Lung (tissue), 11 donors: ENCODE measurements at regions not wholly inside any gene's neighbourhood (a gene's known extent, or its start where the extent isn't known, plus 50 kb on each side); places are given as distances from the start of the nearest gene placed in this dataset.

ENCODE experiments used
- ATAC-seq: fragments of 200-7000 bp; cut with Tn5 transposase; one replicate; pipeline ENCODE4 v1.9.1; 2020; ENCODE audit warnings: moderate number of reproducible peaks; ENCODE audit not compliant: insufficient read depth, low FRiP score
- DNase-seq, 3 donors: peaks; one replicate each; pipeline ENCODE4 v3.0.0-alpha.2; 2013 to 2017
- H3K27ac ChIP-seq, 2 donors: one replicate each; pipeline ENCODE4 v1.5.1; 2013; ENCODE audit warnings: mild to moderate bottlenecking in 2 of 2, moderate library complexity in 2 of 2, control low read depth in 1 of 2, inconsistent platforms in 1 of 2, low read depth in 1 of 2, low read length in 1 of 2
- H3K27me3 ChIP-seq, 3 donors: one replicate each; pipeline ENCODE4 v1.5.1; 2013; ENCODE audit warnings: low read length in 2 of 3; ENCODE audit not compliant: control insufficient read depth in 3 of 3, insufficient read depth in 3 of 3
- H3K36me3 ChIP-seq, 4 donors: one replicate each; pipeline ENCODE4 v1.5.1; 2013; ENCODE audit warnings: low read length in 4 of 4, mild to moderate bottlenecking in 1 of 4, moderate library complexity in 1 of 4; ENCODE audit not compliant: control insufficient read depth in 4 of 4, insufficient read depth in 4 of 4
- H3K4me1 ChIP-seq, 5 donors: one replicate each; pipeline ENCODE4 v1.5.1; 2013; ENCODE audit warnings: low read length in 5 of 5, mild to moderate bottlenecking in 2 of 5, moderate library complexity in 1 of 5; ENCODE audit not compliant: control insufficient read depth in 5 of 5, insufficient read depth in 5 of 5
- H3K4me3 ChIP-seq: one replicate; pipeline ENCODE4 v1.5.1; 2013; ENCODE audit warnings: mild to moderate bottlenecking, control low read depth, moderate library complexity
- H3K9ac ChIP-seq, 2 donors: one replicate each; pipeline ENCODE4 v1.5.1; 2013; ENCODE audit warnings: low read length in 2 of 2, control low read depth in 1 of 2; ENCODE audit not compliant: insufficient read depth in 1 of 2
- H3K9me3 ChIP-seq, 4 donors: one replicate each; pipeline ENCODE4 v1.5.1; 2013; ENCODE audit warnings: low read length in 3 of 4, mild to moderate bottlenecking in 1 of 4, moderate library complexity in 1 of 4; ENCODE audit not compliant: control insufficient read depth in 4 of 4, insufficient read depth in 3 of 4
- CTCF ChIP-seq: IDR thresholded peaks from 2 replicates; pipeline ENCODE4 v1.5.1; 2012; ENCODE audit warnings: mild to moderate bottlenecking; ENCODE audit errors: control extremely low read depth, extremely low read depth
- WGBS, 2 donors: extraction: QIAGEN DNeasy Blood & Tissue Kit; methylation state at CpG; one replicate each; pipeline ENCODE4 v1.1.7; 2013; 5-methylcytosine and 5-hydroxymethylcytosine counted together
- donor health status: control.
- donor health status: control.
- donor health status: Bipolar disorder and iron deficiency.
- donor health status: healthy.
- donor health status: DM: yes; HTN: yes; CAD: no.

- H3K27me3 ChIP-seq, result peaks cover 0 to 7% (median 0%) of the 10 kb centered on the region in 3 donors
These were observed 87.6 kb downstream of the MARCHF4 start for GRCh38 chr2:216284708-216285107.

DNA sequence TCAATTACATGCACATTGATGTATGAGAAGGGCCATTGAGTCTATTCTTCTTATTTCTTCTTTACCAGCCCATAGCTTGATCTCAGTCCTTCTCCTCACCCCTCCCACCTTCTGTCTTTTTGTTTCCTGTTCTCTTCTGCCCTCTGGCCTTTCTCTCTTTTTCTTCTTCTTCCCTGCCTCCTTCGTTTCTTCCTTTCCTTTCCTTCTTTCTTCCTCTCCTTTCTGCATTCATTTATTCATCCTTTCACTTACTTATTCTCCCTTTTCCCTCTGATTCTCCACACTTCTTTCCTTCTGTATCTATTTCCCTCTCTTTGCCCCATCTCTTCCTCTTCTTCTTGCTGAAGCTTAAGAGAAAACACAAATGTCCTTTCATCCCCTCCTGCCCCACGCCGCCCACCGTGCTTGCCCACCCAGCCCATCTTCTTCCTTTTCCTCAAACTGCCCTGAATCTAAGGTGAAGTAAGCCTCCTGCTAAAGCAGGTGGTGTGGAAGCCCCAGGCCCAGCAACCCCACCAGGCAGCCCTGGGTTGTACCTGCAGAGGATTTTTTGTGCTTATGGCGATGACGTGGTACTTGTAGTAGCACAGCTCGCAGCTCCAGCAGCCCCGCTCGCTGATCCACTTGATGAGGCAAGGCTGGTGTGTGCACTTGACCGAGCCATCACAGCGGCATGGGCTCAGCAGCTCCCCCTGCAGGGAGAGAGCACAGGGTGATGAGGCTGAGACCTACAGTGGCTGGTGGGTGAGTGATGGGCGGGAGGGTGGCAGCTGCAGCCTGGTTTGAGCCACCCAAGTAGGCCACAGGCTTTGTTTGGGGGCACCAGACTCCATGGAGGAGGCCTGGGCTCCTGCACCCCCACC lies 89.0 kb downstream of the MARCHF4 start:
- Histone ChIP-seq H3K36me3 (no peaks in the 10 kb centered on the region), H3K27me3 (peaks cover 0 to 5% (median 0%) of the 10 kb centered on the region in 3 donors), H3K4me1 (peaks cover 0 to 5% (median 0%) of the 10 kb centered on the region in 5 donors), H3K27ac (no peak overlapping the region), H3K9me3 (no peaks in the 10 kb centered on the region), H3K4me3 (no peak overlapping the region), H3K9ac (no peak overlapping the region)
- WGBS, 2 donors, result 79 to 81% methylated on average over 12 of the region's 12 CpGs
- no peak for ATAC-seq
- peak in 1 of 3 donors; percentile 31 for DNase-seq
- TF ChIP-seq CTCF, result no peak

More at GRCh38 chr2:216284708-216285107, 87.6 kb downstream of the MARCHF4 start:
- no peak for DNase-seq
- Histone ChIP-seq H3K9me3 (no peaks in the 10 kb centered on the region), H3K9ac (no peak overlapping the region), H3K4me3 (no peak overlapping the region), H3K4me1 (peaks cover 0 to 5% (median 0%) of the 10 kb centered on the region in 5 donors), H3K27ac (no peak overlapping the region), H3K36me3 (no peaks in the 10 kb centered on the region)
- no peak for ATAC-seq
- 92 to 95% methylated on average over 3 of the region's 3 CpGs for WGBS, 2 donors
- TF ChIP-seq CTCF, result no peak

DNA sequence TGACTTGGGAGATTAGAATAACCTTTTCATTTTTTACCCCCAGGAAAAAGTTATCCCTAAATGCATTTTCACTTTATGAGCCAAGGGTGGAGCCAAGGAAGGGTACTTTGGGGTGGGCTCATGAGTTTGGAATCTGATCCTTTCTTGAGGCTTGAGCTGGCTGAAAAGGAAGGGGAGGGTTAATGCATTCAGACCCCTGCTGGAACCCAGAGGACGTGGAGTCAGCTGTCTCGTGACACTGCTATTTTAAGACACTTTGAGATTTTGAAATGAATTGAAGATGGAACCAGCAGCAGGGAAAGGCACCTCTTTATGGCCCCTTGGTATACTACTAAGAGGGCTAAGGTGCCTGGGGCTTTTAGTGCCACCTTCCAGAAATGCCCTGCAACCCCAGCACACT lies 90.4 kb downstream of the MARCHF4 start:
- no peak overlapping the region for H3K9ac ChIP-seq
- no peak for TF ChIP-seq CTCF
- peaks cover 0 to 3% (median 0%) of the 10 kb centered on the region in 3 donors for H3K27me3 ChIP-seq
- peaks cover 0 to 3% (median 0%) of the 10 kb centered on the region in 4 donors for H3K9me3 ChIP-seq
- H3K4me1 ChIP-seq, result peaks cover 0 to 3% (median 0%) of the 10 kb centered on the region in 5 donors
- no peaks in the 10 kb centered on the region for H3K36me3 ChIP-seq
- peak in 1 of 3 donors; percentile 41 for DNase-seq
- no peak overlapping the region for H3K4me3 ChIP-seq
- H3K27ac ChIP-seq, result no peak overlapping the region
- ATAC-seq, result no peak
- WGBS, 2 donors, result 42 to 47% methylated on average over 2 of the region's 2 CpGs
